Stimulated activated CD8-positive, alpha-beta memory T cell treated with anti-CD3 and anti-CD28 coated beads, Interleukin-7, amount 100 ng/mL, for 1 hour (primary cell): ENCODE measurements at regions not wholly inside any gene's neighbourhood (a gene's known extent, or its start where the extent isn't known, plus 50 kb on each side); places are given as distances from the start of the nearest gene placed in this dataset.

Source experiments
- DNase-seq, 2 donors: peaks; one replicate each; pipeline ENCODE4 v3.0.0-alpha.2; 2020; ENCODE audit warnings: low read depth in 2 of 2

- no peak for DNase-seq
Measured at GRCh38 chr2:236949089-236949905, 136.4 kb upstream of the COPS8 start.

- no peak for DNase-seq
Measured at GRCh38 chr2:236951830-236952475, 133.7 kb upstream of the COPS8 start.

GRCh38 chr2:236954641-236955040 lies 131.0 kb upstream of the COPS8 start:
- no peak for DNase-seq

- no peak for DNase-seq
Measured at GRCh38 chr2:236955521-236956030, 130.1 kb upstream of the COPS8 start.

GRCh38 chr2:236956031-236956618 lies 129.6 kb upstream of the COPS8 start:
- no peak for DNase-seq

GRCh38 chr2:236956641-236957040 lies 129.0 kb upstream of the COPS8 start:
- no peak for DNase-seq

- no peak for DNase-seq
Measured at GRCh38 chr2:236959036-236959435, 126.7 kb upstream of the COPS8 start.

- DNase-seq = no peak
Measured at GRCh38 chr2:236959876-236960275, 125.8 kb upstream of the COPS8 start.

GRCh38 chr2:236960531-236960930 lies 125.2 kb upstream of the COPS8 start:
- no peak for DNase-seq

GRCh38 chr2:236962816-236963215 lies 122.9 kb upstream of the COPS8 start:
- DNase-seq = no peak

GRCh38 chr2:236963631-236964182 lies 122.0 kb upstream of the COPS8 start:
- DNase-seq = no peak

- no peak for DNase-seq
Measured at GRCh38 chr2:236964291-236964690, 121.4 kb upstream of the COPS8 start.

GRCh38 chr2:236965021-236965840 lies 120.5 kb upstream of the COPS8 start:
- no peak for DNase-seq

GRCh38 chr2:236965841-236966096 lies 119.9 kb upstream of the COPS8 start:
- no peak for DNase-seq

- no peak for DNase-seq
Measured at GRCh38 chr2:236967499-236967783, 118.2 kb upstream of the COPS8 start.

GRCh38 chr2:236968101-236968879 lies 117.4 kb upstream of the COPS8 start:
- peak in 1 of 2 donors; percentile 4 for DNase-seq

- DNase-seq = no peak
Measured at GRCh38 chr2:236968880-236969534, 116.7 kb upstream of the COPS8 start.

GRCh38 chr2:236969767-236970655 lies 115.7 kb upstream of the COPS8 start:
- DNase-seq = no peak

GRCh38 chr2:236970656-236971010 lies 115.1 kb upstream of the COPS8 start:
- DNase-seq = no peak
